Ovary (tissue), 7 donors: ENCODE measurements at regions not wholly inside any gene's neighbourhood (a gene's known extent, or its start where the extent isn't known, plus 50 kb on each side); places are given as distances from the start of the nearest gene placed in this dataset.
A peak's percentile ranks its signal among the peaks of the same experiment; 100 is the strongest.

Experiments used
- DNase-seq, 5 donors: peaks; one replicate each; pipeline ENCODE4 v3.0.0-alpha.2; 2019 to 2020
- H3K27ac ChIP-seq, 2 donors: fragments of 200-600 bp; one replicate each; pipeline versions ENCODE4 v1.5.1 to v1.8.0; 2019 to 2022
- H3K27me3 ChIP-seq: fragments of 200-600 bp; one replicate; pipeline ENCODE4 v1.8.0; 2022
- H3K36me3 ChIP-seq: fragments of 200-600 bp; sonication (generic); one replicate; pipeline ENCODE4 v1.5.1; 2019
- H3K4me1 ChIP-seq: one replicate; pipeline ENCODE4 v1.8.1; 2013; ENCODE audit warnings: mild to moderate bottlenecking, moderate library complexity; ENCODE audit not compliant: insufficient read depth
- H3K4me3 ChIP-seq: fragments of 200-600 bp; sonication (generic); one replicate; pipeline ENCODE4 v1.5.1; 2017
- H3K9me3 ChIP-seq, 2 donors: fragments of 200-600 bp in 1 of 2; sonication (generic) in 1 of 2; one replicate each; pipeline versions ENCODE4 v1.5.1 to v1.8.1; 2013 to 2019; ENCODE audit warnings: mild to moderate bottlenecking in 1 of 2, moderate library complexity in 1 of 2
- EP300 ChIP-seq: sonication (generic); formaldehyde crosslinking; IDR thresholded peaks from one replicate; pipeline ENCODE4 v1.6.1; 2017; ENCODE audit warnings: antibody characterized with exemption
- POLR2A ChIP-seq: fragments of 450-650 bp; IDR thresholded peaks from one replicate; pipeline ENCODE4 v1.6.1; 2017; ENCODE audit warnings: antibody characterized with exemption, mild to moderate bottlenecking, moderate library complexity
- WGBS, 3 donors: extraction: QIAGEN DNeasy Blood & Tissue Kit in 1 of 3; methylation state at CpG; one replicate each; pipeline versions ENCODE4 v1.1.5 to v1.1.7; 2013 to 2017; 5-methylcytosine and 5-hydroxymethylcytosine counted together
- intact Hi-C, 4 donors: fragments of 100-400 bp; cut with DNase I; formaldehyde crosslinking; loops; one replicate each; pipeline versions ENCODE4 v1.11.0 to v1.15.1; 2022 to 2023
- TF ChIP-seq, protein P1 (sequence below), 3 donors: fragments of 450-650 bp in 2 of 3; fragments of 200-600 bp in 1 of 3; IDR thresholded peaks; one replicate each; pipeline versions ENCODE4 v1.5.1 to v1.8.0; 2016 to 2022; ENCODE audit warnings: antibody characterized with exemption in 3 of 3, mild to moderate bottlenecking in 1 of 3
- donor health status: DM: no; HTN: no; CAD: no; lungs with moderate emphysema.
- donor health status: DM: no; HTN: no; CAD: no.
- donor health status: Bipolar disorder and iron deficiency.
- donor health status: DM: no; HTN: no; CAD: no.
- donor health status: DM: yes; HTN: yes; CAD: no.

- Histone ChIP-seq H3K4me3 (no peak overlapping the region), H3K27ac (no peak overlapping the region), H3K9me3 (no peaks in the 10 kb centered on the region), H3K36me3 (no peaks in the 10 kb centered on the region), H3K27me3 (no peaks in the 10 kb centered on the region), H3K4me1 (no peaks in the 10 kb centered on the region)
- peak in 2 of 5 donors; percentile 14 to 25 for DNase-seq
- intact Hi-C loops = no loop called here
- TF ChIP-seq POLR2A = no peak
- TF ChIP-seq EP300 = no peak
- TF ChIP-seq, protein P1, sequence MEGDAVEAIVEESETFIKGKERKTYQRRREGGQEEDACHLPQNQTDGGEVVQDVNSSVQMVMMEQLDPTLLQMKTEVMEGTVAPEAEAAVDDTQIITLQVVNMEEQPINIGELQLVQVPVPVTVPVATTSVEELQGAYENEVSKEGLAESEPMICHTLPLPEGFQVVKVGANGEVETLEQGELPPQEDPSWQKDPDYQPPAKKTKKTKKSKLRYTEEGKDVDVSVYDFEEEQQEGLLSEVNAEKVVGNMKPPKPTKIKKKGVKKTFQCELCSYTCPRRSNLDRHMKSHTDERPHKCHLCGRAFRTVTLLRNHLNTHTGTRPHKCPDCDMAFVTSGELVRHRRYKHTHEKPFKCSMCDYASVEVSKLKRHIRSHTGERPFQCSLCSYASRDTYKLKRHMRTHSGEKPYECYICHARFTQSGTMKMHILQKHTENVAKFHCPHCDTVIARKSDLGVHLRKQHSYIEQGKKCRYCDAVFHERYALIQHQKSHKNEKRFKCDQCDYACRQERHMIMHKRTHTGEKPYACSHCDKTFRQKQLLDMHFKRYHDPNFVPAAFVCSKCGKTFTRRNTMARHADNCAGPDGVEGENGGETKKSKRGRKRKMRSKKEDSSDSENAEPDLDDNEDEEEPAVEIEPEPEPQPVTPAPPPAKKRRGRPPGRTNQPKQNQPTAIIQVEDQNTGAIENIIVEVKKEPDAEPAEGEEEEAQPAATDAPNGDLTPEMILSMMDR (IDR thresholded peaks at IDR 0.05) = no peak
- WGBS, 3 donors = 81 to 82% (median 82%) methylated on average over 7 to 11 of the region's 11 CpGs
Measured at GRCh38 chr21:43279578-43279894, 110.7 kb downstream of the CRYAA start.

DNA sequence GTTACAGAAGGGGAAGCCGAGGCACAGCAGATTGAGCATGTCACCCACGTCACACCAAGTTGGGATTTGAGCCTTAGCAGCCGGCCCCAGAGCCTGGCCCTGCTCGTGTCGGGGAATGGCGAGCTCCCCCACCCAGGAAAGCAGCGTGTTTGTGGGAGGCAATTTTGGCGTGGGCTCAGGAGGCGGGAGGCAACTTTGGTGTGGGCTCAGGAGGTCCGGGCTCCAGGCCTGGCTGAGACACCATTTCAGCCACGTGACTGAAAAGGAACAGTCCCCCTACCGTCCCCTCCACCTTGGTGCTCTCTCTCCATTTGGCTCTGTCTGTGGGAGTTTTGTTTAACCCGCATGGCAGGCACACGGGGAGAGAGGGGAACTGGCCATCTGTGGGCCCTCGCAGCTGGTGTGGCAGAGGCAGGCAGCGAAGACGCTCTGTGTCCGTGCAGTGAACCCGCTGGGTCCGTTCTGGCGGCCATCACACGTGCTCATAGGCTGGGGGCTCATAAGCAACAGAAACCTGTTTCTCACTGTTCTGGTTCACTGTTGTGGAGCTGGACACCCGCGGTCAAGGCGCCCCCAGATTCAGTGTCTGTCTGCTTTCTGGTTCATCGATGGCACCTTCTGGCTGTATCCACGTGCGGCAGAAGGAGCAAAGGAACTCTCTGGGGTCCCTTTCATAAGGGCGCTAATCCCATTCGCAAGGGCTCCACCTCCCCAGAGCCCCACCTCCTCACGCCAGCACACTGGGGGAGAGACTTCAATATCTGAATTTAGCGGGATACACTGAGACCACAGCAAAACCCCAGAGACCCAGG lies 110.2 kb downstream of the CRYAA start:
- Histone ChIP-seq H3K9me3 (no peaks in the 10 kb centered on the region), H3K4me3 (no peak overlapping the region), H3K4me1 (no peaks in the 10 kb centered on the region), H3K36me3 (no peaks in the 10 kb centered on the region), H3K27me3 (no peaks in the 10 kb centered on the region), H3K27ac (no peak overlapping the region)
- TF ChIP-seq, protein P1 (IDR thresholded peaks at IDR 0.05) = no peak
- no peak for TF ChIP-seq EP300
- TF ChIP-seq POLR2A = no peak
- intact Hi-C loops = no loop called here
- WGBS, 3 donors = 41 to 48% (median 44%) methylated on average over 26 to 32 of the region's 32 CpGs
- peak in 2 of 5 donors; percentile 13 to 32 for DNase-seq

GRCh38 chr21:43278359-43278758 lies 109.6 kb downstream of the CRYAA start:
- Histone ChIP-seq H3K27ac (no peak overlapping the region), H3K27me3 (no peaks in the 10 kb centered on the region), H3K4me1 (no peaks in the 10 kb centered on the region), H3K9me3 (no peaks in the 10 kb centered on the region), H3K36me3 (no peaks in the 10 kb centered on the region), H3K4me3 (no peak overlapping the region)
- TF ChIP-seq, protein P1 (IDR thresholded peaks at IDR 0.05) = no peak
- no peak for TF ChIP-seq POLR2A
- no peak for TF ChIP-seq EP300
- DNase-seq = peak in 2 of 5 donors; percentile 21 to 42
- intact Hi-C loops = no loop called here
- WGBS, 3 donors = 44 to 57% (median 50%) methylated on average over 12 of the region's 12 CpGs

DNA sequence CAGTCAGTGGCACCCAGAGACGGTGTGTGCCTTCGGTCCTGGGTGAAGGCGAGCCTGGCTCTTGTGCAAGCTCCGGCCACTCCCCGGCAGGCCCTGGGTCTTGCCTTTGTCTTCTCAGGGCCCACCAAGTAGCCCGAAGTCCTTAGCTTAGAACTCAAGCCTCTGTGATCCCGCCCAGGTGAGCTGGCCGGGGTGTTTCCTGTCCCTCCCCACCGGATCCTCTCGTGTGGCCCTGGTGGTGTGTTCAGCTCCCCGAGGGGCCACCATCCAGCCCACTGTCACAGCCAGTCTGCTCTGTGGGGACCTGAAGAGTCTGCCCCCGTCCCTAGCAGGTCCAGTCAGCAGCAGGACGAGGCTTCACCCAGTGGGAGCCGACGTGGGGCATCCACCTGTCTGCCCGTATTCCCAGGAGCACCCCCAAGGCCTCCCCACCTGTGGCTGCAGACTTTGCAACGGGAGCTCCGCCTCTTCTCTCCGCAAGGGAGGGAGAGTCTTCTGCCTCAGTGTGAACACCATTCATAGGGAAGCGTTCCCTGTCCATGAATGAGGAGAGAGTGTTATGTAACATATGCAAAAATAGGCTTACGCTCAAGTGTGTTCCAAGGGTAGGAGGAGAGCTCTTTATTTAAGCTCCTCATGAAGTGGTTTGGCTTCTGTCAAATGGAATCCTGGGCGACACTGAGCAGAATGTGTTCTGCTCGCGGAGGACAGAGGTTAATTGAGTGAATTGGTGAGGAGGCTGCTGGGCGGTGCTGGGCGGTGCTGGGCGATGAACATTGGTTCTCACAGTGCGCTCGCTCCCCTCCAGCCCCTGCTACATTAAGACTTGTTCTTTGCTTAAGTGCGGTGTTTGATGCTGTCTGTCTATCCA lies 108.9 kb downstream of the CRYAA start:
- no peaks in the 10 kb centered on the region for H3K9me3 ChIP-seq
- no peaks in the 10 kb centered on the region for H3K4me1 ChIP-seq
- no peak overlapping the region for H3K27ac ChIP-seq
- TF ChIP-seq, protein P1 (IDR thresholded peaks at IDR 0.05) = no peak
- TF ChIP-seq EP300 (no peak), POLR2A (no peak)
- intact Hi-C loops = no loop called here
- no peaks in the 10 kb centered on the region for H3K27me3 ChIP-seq
- 37 to 41% (median 40%) methylated on average over 30 of the region's 30 CpGs for WGBS, 3 donors
- peak in 2 of 5 donors; percentile 17 to 42 for DNase-seq
- H3K36me3 ChIP-seq = no peaks in the 10 kb centered on the region
- no peak overlapping the region for H3K4me3 ChIP-seq
